ENCODE measurements at regions not wholly inside any gene's neighbourhood (a gene's known extent, or its start where the extent isn't known, plus 50 kb on each side); places are given as distances from the start of the nearest gene placed in this dataset.

- no peak for DNase-seq
Measured at GRCh38 chr18:67621049-67621713, 104.7 kb upstream of the DSEL start.

DNA sequence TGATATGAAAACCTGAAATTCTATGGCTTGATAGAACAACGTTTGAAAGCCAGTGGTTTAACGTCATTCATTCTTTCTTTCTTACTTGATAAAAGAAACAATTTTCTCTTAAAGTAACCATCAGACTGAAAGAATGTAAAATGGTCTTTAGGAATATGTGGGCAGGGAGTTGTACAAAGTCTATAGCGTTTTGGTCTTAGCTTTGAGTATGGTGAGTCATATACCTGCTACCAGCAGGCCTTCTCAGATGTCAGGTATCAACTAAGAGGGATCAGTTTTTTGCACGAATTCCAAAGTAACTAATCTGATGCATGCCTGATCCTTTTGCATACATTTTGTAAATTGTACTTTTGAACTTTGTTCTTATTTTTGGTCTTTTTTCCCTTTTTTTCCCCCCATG, 101.5 kb upstream of the DSEL start:
- no peak for DNase-seq

- DNase-seq, result no peak
Measured at GRCh38 chr18:67615876-67616275, 99.4 kb upstream of the DSEL start.

- no peak for DNase-seq
Measured at GRCh38 chr18:67613731-67614130, 97.2 kb upstream of the DSEL start.

DNA sequence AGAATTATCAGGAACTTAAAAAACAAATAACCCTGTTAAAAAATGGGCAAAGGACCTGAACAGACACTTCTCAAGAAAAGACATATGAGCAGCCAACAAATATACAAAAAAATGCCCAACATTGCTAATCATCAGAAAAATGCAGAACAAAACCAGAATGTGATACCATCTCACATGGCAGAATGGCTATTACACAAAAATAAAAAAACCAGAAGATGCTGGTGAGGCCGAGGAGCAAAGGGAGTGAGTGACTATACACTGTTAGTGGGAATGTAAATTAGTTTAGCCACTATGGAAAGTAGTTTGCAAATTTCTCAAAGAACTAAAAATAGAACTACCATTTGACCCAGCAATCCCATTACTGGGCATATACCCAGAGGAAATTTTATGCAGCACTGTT, 95.8 kb upstream of the DSEL start:
- no peak for DNase-seq

- no peak for DNase-seq
Measured at GRCh38 chr18:67608615-67609273, 92.2 kb upstream of the DSEL start.

DNA sequence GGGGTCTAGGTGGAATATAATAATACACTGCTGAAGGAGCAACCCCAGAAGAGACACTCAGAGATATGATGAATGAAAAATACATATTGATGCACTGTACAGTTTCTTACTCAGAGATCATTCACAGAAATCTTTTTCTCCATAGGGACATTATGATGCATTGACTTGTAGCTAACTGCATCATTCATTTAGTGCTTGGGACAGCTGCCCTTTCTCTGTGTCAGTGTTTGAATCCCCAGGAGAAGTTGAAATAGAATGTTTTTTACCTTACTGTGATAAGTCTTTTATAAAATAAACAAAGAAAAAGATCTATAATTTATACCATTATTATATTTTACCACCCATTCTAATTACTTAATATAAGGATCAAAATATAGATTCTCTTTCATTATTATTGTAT, 91.7 kb upstream of the DSEL start:
- no peak for DNase-seq

DNA sequence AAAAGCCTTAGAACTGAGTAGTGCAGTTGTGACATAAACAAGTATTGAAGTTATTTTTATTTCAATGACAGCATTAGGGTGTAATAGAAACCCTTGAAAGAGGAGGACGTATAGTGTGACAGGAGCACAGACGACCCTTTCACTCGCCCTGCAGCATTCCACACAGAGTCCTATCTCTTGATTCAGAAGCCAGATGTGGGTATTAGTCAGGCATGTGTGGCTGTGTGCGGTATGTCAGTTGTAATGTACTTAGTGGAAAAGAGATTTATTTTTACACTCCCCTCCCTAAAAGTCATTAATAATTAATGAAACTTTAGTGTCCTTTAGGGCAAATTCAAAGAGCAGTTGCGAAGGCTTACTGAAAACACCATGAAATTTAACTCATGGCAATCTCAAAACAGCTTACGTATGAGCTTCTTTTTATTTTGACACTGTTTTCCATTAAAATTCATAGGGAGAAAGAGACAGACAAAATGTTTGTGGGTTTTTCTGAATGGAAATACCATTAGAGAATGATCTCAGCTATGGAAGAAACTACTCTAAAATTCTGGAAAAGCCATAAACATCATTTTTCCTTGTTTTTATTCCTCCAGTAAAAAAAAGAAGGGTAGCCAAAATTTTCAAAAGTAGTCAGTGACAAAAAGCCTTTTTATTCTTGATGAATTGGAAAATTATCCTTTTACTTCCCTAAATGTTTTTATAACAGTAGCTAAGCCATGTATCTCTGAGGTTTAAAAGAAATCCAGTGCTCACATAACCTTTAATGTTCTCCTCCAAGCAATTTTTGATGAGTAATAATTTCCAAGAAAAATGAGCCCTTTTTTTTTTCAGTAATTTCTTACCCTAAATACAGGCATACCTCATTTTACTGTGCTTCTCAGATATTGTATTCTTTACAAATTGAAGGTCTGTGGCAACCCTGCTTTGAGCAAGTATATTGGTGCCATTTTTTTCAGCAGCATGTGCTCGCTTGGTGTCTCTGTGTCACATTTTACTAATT, 84.0 kb upstream of the DSEL start:
- no peak for DNase-seq

DNA sequence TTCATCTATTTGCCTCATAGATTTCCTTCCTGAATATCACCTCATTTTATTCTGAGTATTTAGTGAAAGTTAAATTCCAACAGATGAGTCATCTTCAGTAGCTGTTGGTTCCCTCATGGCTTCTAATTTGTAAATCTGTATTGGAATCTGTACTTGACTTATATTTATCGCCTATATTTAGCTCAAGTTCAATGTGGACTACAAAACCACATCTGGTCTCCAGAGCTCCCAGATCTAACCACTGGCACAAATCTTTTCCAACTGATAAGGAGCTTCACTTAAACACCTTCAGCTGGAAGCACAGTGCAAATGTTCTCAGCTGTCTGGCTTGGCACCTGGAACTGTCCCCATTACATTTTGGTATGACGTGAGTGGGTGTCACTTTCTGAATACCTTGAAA, 82.8 kb upstream of the DSEL start:
- DNase-seq, result no peak

DNA sequence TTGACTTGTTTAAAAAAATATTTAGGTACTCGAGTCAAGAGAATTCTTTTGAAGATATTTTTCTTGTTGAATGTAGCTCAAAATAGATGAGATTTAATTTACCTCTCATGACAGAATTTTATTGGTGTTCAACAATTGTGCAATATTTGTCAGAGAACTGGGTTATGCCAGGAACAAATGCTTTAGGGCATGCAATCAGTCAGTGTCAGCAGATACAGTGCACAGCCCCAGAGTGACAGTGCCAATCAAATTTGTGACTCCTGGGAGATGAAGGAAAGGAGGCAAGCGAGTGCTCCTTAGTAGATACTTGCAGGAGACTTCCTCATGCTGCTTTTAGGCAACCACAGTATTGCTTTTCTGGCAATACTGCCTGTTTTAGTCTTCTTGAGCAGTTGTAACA, 81.2 kb upstream of the DSEL start:
- DNase-seq, result no peak

DNA sequence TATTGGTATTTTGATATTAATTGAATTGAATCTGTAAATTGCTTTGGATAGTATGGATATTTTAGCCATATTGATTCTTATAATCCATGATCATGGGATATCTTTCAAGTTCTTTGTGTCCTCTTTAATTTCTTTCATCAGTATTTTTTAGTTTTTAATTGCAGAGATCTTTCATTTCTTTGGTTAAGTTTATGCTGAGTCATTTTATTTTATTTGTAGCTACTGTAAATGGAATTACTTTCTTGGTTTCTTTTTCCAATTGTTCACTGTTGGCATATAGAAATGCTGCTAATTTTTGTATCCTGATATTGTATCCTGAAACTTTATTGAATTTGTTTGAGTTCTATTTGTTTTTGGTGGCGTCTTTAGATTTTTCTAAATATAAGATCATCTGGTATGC, 79.5 kb upstream of the DSEL start:
- no peak for DNase-seq

DNA sequence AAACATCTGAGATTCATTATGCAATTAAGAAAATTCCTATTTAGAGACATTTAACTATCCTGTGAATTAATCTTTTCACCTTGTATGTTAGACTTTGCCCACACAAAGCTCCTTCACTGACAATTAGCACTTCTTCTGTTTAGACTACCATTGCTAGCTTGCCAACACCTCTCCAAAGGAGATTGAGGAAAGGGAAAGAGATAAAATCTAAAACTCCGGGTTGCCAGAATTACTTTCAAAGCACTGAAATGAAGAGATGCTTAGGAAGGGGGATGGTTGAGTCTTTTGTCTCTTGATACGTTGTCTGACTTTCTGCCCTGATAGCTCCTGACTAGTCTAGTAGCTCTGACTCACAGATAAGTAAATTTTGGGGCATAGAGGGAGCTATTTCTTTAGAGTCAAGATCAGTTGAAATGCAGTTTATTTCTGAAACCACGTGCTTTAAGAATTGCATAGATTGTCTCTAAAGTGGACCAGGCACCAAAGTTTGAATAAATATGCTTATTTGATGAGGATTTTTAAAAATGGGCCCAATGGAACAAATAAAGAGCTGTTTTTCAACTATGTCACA, 74.1 kb upstream of the DSEL start:
- DNase-seq, result no peak

DNA sequence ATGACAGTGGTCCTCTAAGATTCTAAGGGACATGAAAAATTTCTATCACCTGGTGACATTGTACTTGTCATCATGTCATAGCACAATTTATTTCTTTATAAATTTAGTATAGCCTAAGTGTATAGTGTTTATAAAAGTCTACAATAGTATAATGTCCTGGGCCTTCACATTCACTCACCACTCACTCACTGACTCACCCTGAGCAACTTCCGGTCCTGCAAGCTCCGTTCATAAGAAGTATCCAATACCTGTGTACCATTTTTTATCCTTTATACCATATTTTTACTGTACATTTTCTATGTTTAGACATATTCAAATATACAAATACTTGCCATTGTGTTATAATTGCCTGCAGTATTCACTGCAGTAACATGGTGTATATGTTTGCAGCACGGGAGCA, 72.8 kb upstream of the DSEL start:
- DNase-seq, result no peak

DNA sequence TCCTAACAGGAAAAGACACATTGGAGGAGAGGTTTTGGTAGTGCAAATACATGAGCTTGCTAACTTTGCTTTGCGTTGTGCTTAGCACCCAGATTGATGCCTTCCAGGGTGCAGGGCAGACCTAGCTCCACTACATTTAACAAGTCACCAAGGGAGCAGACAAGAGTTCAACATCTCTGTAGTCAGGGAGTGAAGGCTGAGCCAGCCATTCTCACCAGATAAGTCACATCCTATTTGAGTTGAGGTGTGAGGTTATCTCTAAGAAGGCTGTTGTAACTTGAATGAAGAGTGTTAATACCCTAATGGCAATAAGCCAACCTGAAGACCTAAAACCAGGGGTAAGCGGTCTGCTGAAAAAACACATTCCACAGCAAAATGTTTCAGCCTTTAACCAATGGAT, 69.6 kb upstream of the DSEL start:
- DNase-seq, result no peak

DNA sequence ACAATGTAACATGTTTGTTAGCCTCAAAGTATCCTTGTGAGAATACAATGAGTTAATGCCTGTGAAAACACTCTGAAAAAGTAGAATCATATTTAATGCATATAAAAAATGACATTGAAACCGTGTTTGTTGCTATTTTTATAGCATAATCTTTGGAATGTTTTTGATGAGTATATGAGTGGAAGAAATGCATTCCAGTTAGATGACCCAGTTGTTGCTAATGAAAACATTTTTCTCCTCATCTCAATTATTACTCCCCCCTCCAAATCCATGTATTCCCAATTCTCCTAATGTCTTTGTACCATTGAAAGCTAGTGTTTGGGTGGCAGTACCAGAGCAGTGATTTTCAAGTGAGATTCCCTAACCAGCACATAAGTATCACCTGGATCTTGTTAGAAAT, 67.1 kb upstream of the DSEL start:
- no peak for DNase-seq

- DNase-seq, result no peak
Measured at GRCh38 chr18:67582488-67582887, 66.0 kb upstream of the DSEL start.

DNA sequence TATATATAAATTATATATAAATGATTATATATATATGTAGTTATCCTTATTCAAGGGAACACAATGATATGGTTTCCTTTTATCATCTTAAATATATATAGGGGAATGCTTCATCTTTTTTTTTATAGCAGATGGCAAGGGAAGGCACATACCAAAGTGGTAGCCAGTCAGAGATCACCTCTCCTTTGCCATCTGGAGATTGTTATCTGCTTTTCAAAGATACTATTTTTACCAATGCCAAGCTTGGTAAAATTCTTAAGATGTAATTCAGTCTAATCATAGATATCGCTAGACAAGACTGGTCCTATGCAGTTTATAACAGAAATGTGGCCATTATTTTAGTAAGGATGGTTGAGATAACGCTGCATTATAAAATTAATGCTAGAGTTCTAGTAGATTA, 64.7 kb upstream of the DSEL start:
- DNase-seq, result no peak

DNA sequence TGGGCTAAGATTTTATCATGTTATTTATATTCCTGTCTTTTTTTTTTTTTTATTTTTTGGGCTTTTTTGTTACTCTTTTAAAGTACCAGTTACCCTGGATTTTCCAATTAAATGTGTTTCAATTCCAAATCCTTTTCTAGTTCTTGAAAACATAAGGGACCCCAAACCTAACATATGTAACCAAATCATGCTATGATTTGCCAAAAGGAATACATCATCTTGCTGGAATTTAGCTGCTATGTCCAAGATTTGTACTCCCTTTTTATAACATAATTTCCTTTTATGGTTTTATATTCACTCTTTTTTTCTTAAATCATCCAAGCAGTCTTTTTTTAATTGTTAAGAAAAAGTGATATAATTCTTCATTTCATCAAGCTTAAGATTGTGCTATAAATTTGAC, 60.9 kb upstream of the DSEL start:
- no peak for DNase-seq

- DNase-seq, result no peak
Measured at GRCh38 chr18:67574749-67575148, 58.2 kb upstream of the DSEL start.

GRCh38 chr18:67568166-67568565, 51.6 kb upstream of the DSEL start:
- DNase-seq, result no peak
